ENCODE measurements at regions not wholly inside any gene's neighbourhood (a gene's known extent, or its start where the extent isn't known, plus 50 kb on each side); places are given as distances from the start of the nearest gene placed in this dataset.
A peak's percentile ranks its signal among the peaks of the same experiment; 100 is the strongest.
"Not testable (repeated sequence)": the region's sequence is repeated elsewhere in the genome, so short reads cannot be mapped to it uniquely, and the experiment has no call there.

- H3K4me3 ChIP-seq (ENCODE audit: low read length); H3K27me3 ChIP-seq (ENCODE audit: insufficient read depth, low read depth, low read length); H3K79me2 ChIP-seq (replicated peaks; ENCODE audit: insufficient read depth, low read length); H3F3A ChIP-seq (ENCODE audit: insufficient read depth, low read length, poor library complexity, severe bottlenecking); H3K4me2 ChIP-seq (ENCODE audit: low read length); H3K9ac ChIP-seq (ENCODE audit: low read length); H4K20me1 ChIP-seq (ENCODE audit: insufficient read depth); H3K27ac ChIP-seq (ENCODE audit: low read length); H3K36me3 ChIP-seq (ENCODE audit: insufficient read depth, low read length); H3K9me3 ChIP-seq (ENCODE audit: low read length); H2AFZ ChIP-seq (ENCODE audit: low read depth, low read length); H3K9me2 ChIP-seq (ENCODE audit: insufficient read depth, low read length): not testable (repeated sequence)
- TF ChIP-seq RAD21 (conservative IDR thresholded peaks at IDR 0.05) = peak; percentile 53
- peak; percentile 68 for TF ChIP-seq CTCF (IDR thresholded peaks at IDR 0.05; ENCODE audit: poor library complexity, severe bottlenecking)
- peak; percentile 57 for TF ChIP-seq SMC3 (conservative IDR thresholded peaks at IDR 0.05; ENCODE audit: poor library complexity)
Measured at GRCh38 chr1:46878173-46878782, 63.0 kb downstream of the CYP4A11 start.

GRCh38 chr1:46876093-46876492 is 65.2 kb downstream of the CYP4A11 start:
- not testable (repeated sequence) for H3K4me2 ChIP-seq (ENCODE audit: low read length); H4K20me1 ChIP-seq (ENCODE audit: insufficient read depth); H2AFZ ChIP-seq (ENCODE audit: low read depth, low read length); H3K9me3 ChIP-seq (ENCODE audit: low read length); H3F3A ChIP-seq (ENCODE audit: insufficient read depth, low read length, poor library complexity, severe bottlenecking); H3K9ac ChIP-seq (ENCODE audit: low read length); H3K36me3 ChIP-seq (ENCODE audit: insufficient read depth, low read length); H3K4me3 ChIP-seq (ENCODE audit: low read length); H3K27me3 ChIP-seq (ENCODE audit: insufficient read depth, low read depth, low read length); H3K9me2 ChIP-seq (ENCODE audit: insufficient read depth, low read length); H3K27ac ChIP-seq (ENCODE audit: low read length); H3K79me2 ChIP-seq (replicated peaks; ENCODE audit: insufficient read depth, low read length)

Measured in neural cell (in vitro differentiated cells).